ENCODE measurements at regions not wholly inside any gene's neighbourhood (a gene's known extent, or its start where the extent isn't known, plus 50 kb on each side); places are given as distances from the start of the nearest gene placed in this dataset.

DNA sequence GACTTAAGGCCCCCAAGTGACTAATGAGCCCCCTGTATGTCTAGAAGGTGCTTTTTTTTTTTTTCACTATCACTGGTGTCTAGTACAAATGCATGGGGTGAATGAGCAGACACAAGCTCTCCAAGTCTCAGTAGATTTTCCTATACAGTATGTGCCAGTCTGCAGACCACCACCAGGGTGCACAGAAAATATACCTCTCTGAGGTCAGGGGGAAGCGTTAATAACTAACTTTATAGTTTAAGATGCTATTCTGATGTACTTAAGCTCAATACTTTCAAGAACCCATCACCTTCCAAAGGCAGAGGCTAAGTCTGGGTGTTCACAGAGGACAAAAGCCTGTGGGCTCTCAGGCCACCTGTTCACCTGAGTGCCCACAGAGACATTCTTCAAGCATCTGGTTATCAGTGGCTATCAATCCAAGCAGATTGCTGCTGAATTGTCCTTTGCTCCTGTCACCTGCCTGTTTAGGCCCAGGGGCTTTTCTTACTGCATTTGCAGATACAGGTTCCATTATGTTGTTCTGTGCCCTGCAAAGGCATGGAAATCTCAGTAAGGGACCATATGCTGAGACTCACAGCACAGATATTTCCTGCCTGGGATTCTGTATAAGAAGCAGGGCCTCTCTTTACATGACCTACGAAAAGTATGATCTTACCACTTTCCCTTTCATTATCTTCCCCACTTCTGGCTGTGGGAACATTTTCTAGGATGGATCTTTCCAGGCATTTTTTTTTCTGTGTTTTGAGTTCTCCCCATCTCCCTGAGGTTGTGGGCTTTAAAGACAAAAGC lies 534.6 kb downstream of the TNS1 start:
- no peak for DNase-seq

DNA sequence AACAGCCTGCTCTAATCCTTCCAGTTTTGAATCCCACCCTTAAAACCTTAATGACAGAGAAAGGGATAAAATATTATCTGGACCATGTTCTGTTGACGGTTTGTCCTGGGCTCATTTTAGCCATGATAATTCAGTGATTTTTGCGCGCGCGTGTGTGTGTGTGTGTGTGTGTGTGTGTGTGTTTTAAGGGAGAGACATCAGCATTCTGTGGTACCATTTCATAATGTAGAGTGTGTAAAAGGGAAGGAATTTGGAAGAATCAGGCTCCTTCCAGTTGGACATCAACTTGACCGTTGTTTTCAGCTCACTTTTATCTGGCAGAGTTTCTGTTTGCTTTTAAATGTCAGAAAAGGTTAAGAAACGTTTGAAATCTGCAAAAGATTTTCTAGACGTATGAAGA lies 535.5 kb downstream of the TNS1 start:
- no peak for DNase-seq

DNA sequence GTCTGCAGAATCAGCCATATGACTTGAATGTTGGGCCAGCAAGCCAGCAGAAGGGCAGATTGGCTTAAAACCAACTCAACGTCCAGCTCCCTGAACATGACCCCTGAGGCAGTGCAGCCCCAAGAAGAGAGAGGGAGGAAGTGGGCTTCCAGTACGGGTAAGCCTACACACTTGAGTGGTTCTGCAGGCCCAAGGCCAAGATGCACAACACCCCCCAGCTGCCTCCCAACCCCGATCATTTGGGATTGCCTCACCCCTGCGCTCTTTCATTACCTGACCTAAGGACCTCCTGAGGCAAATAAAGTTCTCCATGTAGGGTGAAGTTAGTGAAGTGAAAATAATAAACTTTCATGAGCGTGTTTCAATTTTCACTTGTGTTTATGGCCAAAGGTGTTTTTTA lies 536.0 kb downstream of the TNS1 start:
- DNase-seq = no peak

DNA sequence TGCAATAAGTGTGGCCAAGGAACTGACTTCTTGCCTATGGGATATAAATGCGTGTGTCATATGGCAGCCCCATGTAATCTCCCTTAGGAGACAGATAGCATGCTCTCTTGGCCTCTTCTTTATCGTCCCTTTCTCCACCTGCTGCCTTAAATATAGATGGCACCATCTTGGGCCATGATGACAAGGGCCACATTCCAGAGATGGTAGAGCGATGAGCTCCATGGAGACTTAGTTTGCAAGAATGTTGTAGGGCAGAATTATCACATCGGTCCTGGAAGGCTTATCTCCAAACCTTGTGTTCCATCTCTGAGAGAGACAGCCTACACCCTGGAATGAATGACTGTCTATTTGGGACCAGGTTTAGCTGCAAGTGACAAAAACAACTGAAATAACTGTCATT lies 536.7 kb downstream of the TNS1 start:
- DNase-seq = no peak

DNA sequence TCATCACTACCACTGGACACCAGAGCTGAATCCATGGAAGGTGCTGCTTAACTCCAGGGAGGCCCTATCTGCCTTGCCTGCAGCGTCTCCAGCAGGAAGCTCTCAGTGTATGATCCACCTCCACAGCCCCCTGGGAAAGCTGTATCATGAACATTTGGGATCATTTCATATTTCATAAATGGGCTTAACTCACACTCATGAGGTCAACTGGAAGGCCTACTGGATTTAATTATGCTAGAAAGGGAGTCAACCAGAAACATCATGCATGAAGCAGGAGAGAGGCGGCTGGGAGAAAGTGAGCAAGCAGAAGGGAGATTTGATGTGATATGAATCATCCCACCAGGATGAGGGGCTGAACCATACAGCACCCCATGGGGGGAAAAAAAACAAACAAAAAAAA lies 537.7 kb downstream of the TNS1 start:
- no peak for DNase-seq

DNA sequence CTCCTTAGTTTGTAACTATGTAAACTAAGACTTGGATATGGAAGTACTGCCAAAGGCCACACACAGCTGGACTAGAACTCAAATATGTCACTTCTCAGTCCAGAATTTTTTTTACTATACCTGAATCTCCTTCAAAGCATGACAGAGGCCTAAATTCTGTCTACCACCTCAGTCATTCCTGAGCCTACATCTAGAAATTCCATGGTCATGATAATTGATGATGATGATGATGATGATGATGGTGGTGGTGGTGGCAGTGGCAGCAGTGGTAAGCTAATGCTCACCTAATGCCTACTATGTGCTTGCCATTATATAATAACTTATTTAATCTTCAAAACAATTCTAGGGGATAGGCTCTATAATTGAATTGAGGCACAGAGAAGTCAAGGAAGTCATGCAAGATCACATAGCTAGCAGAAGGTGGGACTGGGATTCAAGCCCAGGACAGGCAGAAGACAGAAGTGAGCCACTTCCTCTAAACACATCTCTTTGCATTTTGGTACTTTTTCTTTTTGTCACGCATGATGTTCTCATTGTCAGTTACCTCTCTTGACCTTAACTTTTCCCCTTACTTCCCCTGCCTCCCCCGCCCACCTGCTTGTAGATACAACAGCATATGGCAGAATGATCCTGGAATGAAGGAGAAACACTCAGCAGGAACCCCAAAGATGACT lies 539.3 kb downstream of the TNS1 start:
- DNase-seq = no peak

DNA sequence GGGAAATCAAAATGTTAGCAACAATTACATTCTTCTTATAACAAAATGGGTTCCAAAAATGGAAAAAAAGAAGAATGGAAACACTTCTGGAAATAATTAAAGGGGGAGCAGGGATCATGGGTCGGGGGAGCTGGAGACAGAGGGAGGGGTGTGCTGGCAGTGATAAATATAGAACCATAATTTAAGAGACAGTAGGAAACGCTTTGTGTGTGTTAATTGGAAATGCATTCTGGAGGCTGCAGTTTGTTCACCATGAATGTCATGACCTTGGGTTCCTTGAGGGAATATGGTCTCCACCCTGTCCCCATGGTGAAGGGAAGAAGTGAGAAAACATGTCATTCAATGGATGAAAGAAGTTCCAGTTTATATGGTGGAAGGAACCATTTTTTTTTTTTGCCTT lies 540.7 kb downstream of the TNS1 start:
- DNase-seq = no peak

DNA sequence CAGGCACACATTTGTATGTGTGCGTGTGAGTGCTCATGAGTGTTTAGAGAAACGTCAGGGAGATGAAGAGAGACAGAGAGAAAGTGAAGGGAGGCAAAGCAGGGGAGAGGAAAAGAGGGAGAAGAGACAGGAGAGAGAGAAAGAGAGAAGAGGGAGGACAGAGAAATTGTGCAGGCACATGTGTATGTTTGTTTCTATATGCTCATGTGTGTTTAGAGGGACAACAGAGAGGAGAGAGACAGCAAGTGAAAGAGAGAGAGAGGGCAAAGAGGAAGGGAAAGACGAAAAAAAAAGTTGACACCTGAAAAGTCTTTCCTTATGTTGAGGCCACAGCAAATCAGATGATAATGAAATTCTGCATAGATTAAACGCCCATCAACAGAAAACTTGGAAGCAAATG lies 541.1 kb downstream of the TNS1 start:
- no peak for DNase-seq

DNA sequence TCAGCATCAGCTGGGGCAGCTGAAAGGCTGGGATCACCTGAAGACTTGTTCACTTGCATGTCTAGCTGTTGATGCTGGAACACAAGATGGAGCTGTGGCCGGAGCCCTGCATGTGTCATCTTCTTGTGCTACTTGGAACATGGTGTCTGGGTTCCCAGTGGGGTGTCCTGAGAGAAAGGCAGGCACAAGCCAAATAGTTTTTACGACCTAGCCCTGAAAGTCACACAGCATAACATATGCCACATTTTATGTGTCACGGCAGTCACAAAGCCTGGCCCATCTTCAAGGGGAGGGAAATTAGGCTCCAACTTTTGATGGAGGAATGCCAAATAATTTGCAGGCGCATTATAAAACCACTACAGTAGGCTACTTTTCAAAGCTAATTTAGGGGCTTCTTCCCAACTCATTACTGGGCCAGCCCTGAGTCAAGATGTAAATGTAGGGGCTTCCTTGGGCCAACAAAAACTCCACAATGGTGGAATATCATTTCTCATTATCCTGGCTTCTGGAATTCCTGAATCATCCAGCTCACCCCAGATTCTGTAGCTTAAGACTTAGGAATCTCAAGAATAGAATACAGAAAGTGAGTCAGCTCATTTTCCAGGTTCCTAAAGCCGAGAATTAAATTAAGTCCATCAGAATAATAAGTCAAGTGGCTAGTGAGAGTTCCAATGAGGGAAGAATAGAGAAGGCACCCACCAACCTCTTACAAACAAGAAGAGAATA lies 543.0 kb downstream of the TNS1 start:
- no peak for DNase-seq

DNA sequence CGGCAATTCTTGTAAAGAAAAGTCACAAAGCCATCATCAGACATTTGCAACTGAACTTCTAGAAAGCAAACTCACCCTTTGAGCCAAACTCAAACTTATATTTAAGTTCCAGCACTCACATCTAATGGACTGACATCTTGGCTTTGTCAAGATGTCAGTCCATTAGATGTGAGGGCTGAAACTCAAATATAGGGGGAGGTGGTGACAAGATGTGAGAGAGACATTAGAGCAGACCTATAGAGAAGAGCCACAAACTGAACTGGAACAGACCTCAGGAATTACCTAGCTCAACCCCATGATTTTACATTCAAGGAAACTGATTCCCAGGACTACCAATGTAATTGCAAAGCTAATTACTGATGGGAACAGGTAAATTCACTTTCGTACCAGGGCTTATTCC lies 543.8 kb downstream of the TNS1 start:
- no peak for DNase-seq

DNA sequence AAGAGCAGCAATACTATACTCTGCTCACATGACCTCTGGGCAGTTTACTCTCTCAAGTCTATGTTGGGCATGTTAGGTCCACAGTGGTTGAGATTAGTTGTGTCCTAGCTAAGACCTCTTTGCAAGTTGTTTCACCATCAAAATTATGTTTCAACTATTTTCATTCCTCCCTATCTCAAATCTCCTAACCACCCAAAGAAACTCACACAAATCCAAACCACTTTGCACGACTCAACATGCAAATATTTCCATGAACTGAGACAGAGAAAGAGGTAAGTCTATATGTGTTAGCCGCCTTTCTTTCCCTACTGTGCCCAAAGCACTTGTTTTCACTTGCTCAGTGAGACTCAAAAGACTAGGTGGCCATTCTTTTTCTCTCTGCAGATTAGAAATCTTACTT lies 546.8 kb downstream of the TNS1 start:
- no peak for DNase-seq

DNA sequence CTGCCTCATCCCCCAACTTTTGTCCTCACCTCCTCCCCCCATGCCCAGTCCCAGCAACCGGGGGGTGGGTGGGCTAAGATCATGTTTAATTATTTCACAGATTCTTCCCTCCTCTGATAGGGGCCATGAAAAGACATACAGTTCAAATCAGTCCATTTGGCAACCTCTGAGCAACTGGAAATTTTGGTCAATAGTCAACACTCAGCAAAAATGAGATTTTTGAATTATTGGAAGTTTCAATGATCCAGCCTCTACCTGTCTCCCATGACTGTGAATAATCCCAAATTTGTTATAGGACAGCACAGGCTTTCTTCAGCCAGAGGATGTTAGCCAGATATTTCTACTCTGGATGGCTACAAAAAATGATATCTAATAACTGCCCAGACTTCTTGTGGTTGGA lies 549.9 kb downstream of the TNS1 start:
- DNase-seq = no peak

DNA sequence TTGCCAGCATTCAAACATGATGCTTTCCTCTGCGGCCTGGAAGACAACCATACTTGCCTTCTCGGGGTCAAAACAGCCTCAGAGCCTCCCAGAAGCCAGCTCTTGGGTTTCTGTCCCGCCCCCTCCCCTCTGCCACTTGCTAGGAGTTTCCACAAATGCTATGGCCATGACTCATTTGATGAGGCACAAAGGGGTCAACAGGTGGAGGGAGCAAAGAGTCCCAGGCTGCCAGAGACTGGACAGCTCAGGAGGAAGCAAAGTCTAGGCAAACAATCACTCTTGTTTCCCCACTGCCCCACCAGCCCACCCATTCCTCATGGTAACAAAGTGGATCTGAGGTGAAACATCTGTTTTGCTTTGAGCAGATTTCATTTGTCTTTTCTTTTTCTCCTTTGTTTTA lies 551.1 kb downstream of the TNS1 start:
- DNase-seq = no peak

DNA sequence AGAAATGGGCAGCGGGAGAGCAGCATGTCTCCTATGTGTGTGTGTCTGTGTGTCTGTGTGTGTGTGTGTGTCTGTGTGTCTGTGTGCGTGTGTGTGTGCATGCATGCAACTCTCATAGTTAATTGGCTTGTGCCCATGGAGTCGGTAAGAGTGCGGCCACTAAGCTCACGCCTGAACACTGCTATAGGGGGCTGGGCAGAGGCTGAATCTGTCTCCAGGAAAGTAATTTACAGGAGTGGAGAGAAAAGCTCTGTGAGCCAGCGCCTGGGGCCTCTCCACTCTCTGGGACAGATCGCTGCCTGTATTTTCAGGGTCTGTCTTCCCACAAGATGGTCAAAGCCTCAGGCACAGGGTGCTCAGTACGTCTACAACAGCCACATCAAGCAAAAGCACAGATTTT lies 553.4 kb downstream of the TNS1 start:
- no peak for DNase-seq

DNA sequence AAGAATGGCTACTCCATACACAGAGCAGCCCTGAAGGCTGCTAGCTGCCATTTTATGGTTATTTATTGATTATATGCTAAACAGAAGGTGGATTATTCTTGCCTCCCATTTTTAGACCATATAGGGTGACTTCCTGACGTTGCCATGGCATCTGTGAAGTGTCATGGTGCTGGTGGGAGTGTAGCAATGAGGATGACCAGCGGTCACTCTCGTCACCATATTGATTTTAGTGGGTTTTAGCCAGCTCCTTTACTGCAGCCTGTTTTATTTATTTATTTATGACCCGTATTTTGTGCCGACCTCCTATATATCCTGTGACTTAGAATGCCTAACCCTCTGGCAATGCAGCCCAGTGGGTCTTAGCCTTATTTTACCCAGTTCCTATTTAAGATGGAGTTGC lies 553.9 kb downstream of the TNS1 start:
- DNase-seq = no peak

DNA sequence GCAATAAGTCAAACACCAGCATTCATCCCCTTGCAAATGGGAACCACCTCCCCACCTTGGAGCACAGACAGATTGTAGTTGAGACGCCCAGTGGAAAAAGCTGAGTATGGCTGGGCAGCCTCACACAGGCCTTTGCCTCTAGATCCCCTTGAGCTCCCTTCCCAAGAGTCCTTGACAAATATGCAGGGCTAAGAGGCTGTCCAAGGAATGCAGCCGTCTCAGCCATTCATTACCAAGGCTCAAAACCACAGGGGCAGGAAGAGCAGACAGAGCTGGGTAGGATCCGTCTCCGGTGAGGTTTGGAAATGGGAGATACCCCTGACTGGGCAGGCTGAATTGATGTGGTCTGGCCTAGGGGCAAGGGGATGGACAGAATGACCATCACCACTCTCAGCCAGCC lies 557.1 kb downstream of the TNS1 start:
- no peak for DNase-seq

DNA sequence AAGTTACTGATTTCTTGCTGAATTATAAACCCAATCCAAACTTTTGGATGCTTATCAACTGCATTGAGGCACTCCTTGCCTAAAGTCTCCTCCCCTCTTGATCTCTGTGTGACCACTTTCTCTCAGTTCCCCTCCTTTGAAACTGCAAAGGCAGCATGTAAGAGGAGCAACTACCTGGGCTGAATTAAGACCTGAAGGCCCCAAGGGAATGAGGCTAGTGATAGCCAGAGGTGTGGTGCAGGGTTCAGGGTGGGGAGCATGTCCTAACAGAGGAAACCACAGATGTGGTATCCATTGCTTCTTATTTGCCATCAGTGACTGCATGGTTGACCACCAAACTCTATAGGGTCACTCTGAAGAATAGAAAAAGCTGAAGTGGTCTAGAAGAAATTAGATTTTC lies 557.9 kb downstream of the TNS1 start:
- DNase-seq = no peak

DNA sequence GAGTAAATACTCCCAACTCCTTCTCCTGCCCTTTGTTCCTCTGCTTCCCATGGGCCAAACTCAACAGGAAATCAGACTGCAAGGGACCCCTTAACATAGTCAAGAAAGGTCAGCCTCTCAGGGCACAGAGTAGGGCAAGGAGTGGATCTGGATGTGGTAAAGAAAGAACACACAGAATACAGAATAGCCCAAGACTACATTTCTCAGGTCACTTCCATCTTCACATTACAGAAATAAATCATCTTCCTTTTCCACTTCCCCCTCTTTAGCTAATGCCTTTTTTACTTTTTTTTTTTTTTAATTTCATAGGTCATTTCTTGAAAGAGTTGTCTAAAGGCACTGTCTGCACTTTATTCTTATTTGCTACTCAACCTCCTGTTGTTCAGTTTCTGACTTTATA lies 558.3 kb downstream of the TNS1 start:
- DNase-seq = no peak

DNA sequence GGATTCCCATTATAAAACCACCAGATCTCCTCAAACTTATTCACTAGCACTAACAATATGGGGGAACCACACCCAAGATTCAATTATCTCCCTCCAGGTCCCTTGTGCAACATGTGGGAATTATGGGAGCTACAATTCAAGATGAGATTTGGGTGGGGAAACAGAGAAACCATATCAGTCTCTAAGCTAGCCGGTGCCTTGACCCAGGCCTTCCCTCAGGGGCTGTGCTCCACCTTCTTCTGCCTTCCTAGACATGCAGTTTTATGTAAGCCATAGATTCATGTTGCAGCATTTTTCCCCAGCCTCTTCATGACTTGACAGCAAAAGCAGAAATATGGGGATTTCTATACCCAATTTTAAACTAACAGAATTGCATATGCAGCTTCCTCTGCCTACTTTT lies 559.2 kb downstream of the TNS1 start:
- DNase-seq = no peak

DNA sequence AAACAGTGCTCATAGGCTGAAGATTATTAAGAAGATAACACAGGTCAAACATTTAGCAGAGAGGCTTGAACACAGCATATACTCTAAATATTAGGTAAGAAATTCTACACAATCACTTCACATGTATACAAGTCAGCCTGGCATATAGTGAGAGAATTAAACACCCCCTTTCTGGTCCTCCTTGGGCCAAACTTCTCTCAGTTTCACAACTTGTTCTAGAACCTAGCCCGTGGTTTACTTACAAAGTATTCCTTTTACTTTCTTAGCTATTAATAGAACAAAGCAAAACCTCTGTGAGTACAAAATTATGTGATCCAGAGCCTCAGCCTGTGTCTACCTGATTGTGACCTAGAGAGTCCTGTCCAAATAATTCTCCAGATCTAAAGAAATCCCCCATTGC lies 562.8 kb downstream of the TNS1 start:
- no peak for DNase-seq

DNA sequence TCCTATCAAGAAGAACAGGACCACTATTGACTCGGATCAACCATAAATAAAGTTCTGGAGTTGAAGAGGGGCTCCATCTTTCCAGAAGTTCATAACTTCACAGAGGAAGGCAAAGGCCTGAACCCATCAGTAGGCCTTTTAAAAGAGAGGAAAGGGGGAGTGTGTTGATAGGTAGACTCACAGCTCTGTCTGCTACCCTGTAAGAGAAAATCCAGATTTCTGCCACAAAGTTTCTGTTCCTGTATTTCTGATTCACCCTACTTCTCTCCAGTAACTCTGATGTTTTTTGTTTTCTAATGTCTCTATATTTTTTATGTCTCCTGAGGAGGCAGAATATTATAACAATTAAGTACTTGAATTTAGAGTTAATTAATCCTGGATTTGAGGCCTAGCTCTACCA lies 564.0 kb downstream of the TNS1 start:
- DNase-seq = no peak

DNA sequence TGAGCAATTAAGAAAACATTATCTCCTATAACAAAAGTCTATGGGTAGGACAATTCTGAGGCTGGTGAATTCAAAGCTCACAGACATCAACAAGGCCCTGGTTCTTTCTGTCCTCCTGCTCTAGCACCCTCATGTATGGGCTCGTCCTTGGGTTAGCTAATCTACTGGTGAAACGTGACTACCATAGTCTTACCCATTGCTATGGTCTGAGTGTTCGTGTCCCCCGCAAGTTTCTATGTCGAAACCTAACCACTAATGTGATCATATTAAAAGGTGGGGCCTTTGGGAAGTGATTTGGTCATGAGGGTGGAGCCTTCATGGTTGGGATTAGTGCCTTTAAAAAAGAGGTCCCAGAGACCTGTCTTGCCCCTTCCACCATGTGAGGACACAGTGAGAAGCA lies 564.7 kb downstream of the TNS1 start:
- no peak for DNase-seq

DNA sequence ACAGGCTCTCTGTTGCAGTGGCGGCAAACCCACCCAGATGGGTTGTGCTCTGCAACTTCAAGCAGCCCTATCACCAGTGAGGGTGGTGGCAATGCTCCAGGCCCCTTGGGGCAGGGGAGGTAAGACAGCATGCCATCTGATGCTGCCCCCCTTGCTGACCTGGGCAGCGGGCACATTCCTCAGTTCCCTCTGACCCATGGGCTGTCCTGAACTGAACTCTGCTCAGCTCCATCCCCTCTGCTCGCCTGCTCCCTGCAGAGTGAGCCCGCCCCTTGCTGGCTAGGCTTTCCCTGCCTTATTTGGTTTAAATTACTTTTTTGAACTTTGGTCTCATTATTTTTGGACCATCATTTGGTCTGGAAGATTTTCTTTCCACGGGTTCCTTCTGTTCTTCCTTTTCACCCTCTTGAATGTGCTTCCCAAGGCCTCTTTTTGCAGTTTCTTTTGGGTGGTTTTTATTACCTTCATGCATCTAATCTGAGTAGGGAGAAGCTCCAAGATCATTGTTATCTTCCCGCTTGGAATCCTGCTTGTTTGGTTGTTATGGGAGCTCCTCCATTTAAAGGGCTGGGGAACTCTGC lies 565.4 kb downstream of the TNS1 start:
- no peak for DNase-seq

DNA sequence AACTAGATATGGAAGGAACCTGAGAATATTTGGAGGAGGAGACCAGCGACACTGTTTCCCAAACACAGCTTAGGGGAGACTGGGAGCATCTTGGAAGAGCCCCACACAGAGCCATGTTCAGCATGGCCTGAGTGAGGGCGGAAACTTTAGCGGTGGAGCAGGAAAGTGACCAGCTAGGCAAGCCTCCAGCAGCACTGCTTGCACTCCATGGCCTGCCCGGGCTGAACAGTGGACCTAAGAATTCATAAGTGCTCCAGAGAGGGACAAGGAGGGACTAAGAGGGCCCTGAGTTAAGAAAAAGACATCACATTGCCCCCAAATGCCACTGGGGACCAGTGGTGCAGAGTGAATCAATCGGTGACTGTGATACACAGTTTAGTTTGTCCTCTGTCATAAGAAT lies 566.4 kb downstream of the TNS1 start:
- no peak for DNase-seq
